HUES6 (cell line): ENCODE measurements at regions not wholly inside any gene's neighbourhood (a gene's known extent, or its start where the extent isn't known, plus 50 kb on each side); places are given as distances from the start of the nearest gene placed in this dataset.

Source experiments
- H3K27ac ChIP-seq: 2 replicates; pipeline ENCODE4 v1.7.0; 2013; ENCODE audit warnings: low read depth, mild to moderate bottlenecking, low read length, inconsistent platforms
- H3K27me3 ChIP-seq: 2 replicates; pipeline ENCODE4 v1.6.1; 2013; ENCODE audit warnings: low read length; ENCODE audit not compliant: control insufficient read depth, insufficient read depth
- H3K36me3 ChIP-seq: 2 replicates; pipeline ENCODE4 v1.6.1; 2013; ENCODE audit warnings: low read length; ENCODE audit not compliant: control insufficient read depth, insufficient read depth
- H3K4me1 ChIP-seq: 2 replicates; pipeline ENCODE4 v1.6.1; 2013; ENCODE audit warnings: low read length; ENCODE audit not compliant: control insufficient read depth, insufficient read depth
- H3K4me3 ChIP-seq: 2 replicates; pipeline ENCODE4 v1.5.1; 2013; ENCODE audit warnings: low read depth, low read length
- H3K9ac ChIP-seq: one replicate; pipeline ENCODE4 v1.6.1; 2013; ENCODE audit warnings: mild to moderate bottlenecking, low read length
- H3K9me3 ChIP-seq: 2 replicates; pipeline ENCODE4 v1.6.1; 2013; ENCODE audit warnings: low read depth, low read length; ENCODE audit not compliant: control insufficient read depth, insufficient read depth

GRCh38 chr10:30227481-30227880, 121.6 kb downstream of the MTPAP start:
- Histone ChIP-seq H3K4me1 (no peaks in the 10 kb centered on the region), H3K36me3 (no peaks in the 10 kb centered on the region), H3K4me3 (no peak overlapping the region), H3K9ac (no peak overlapping the region), H3K27ac (no peak overlapping the region), H3K9me3 (no peaks in the 10 kb centered on the region), H3K27me3 (no peaks in the 10 kb centered on the region)

DNA sequence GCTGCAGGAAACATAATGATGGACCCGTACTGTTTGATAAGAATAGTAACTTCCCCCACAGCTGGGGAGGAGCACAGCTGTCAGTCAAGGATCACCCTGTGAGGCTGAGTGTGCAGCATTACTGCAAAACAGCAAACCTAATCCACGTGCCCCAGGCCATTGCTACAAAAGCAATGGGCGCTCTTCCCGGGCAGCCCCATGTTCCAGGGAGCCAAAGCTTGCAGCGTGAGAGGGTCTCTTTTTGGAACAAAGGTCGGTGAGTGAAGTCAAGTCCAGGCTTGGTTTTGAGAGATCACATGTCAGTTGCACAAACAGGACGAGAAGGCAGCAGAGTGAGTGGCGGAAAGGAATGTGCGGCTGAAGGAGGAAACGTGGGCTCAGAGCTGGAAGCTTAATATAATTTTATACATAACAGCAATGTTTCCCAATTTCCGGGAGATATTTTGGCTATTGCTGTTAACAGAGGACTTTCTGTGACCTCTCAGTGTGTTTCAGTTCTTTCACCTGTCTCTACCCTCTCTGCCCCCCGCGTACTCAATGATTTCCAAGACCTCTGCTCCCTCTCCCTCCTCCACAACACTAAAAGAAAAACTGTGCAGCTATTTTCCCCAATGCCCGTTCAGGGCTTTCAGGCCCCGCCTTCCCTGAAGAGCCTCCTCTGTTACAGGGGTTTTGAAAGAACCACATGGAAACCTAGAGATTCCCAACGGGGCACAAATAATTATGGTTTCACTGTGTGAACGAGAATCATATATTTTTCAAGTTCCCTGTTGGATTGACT, 128.9 kb downstream of the MTPAP start:
- H3K4me1 ChIP-seq: no peaks in the 10 kb centered on the region
- H3K36me3 ChIP-seq: no peaks in the 10 kb centered on the region
- no peaks in the 10 kb centered on the region for H3K27me3 ChIP-seq
- no peak overlapping the region for H3K9ac ChIP-seq
- no peak overlapping the region for H3K4me3 ChIP-seq
- H3K27ac ChIP-seq: no peak overlapping the region
- H3K9me3 ChIP-seq: no peaks in the 10 kb centered on the region

- no peaks in the 10 kb centered on the region for H3K4me1 ChIP-seq
- no peaks in the 10 kb centered on the region for H3K36me3 ChIP-seq
- H3K27me3 ChIP-seq: no peaks in the 10 kb centered on the region
- H3K9ac ChIP-seq: no peak overlapping the region
- H3K4me3 ChIP-seq: no peak overlapping the region
- no peaks in the 10 kb centered on the region for H3K9me3 ChIP-seq
- H3K27ac ChIP-seq: no peak overlapping the region
These were observed 132.3 kb downstream of the MTPAP start for GRCh38 chr10:30216821-30217220.

DNA sequence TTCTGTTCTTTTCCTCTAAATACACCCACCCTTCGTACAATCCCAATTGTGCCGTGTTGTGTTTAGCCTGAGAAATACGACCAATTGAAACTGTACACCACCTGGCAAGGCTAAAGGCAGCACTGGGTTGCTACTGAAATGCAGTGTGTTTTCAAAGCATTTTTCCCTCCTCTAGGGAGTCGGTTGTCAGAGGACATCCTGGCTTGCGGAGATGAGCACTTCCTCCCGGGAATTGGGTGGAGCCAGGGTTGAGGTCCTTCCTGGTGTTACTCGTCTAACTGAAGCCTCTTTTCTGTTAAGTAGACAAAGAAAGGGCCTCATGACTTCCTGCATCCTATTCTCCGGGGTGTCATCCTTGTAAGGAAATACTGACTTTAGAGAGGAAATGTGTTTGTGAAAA, 133.5 kb downstream of the MTPAP start:
- Histone ChIP-seq H3K36me3 (no peaks in the 10 kb centered on the region), H3K9me3 (no peaks in the 10 kb centered on the region), H3K9ac (no peak overlapping the region), H3K27ac (no peak overlapping the region), H3K27me3 (no peaks in the 10 kb centered on the region), H3K4me3 (no peak overlapping the region), H3K4me1 (no peaks in the 10 kb centered on the region)

GRCh38 chr10:30215141-30215540, 133.9 kb downstream of the MTPAP start:
- Histone ChIP-seq H3K9ac (no peak overlapping the region), H3K9me3 (no peaks in the 10 kb centered on the region), H3K27ac (no peak overlapping the region), H3K4me1 (no peaks in the 10 kb centered on the region), H3K4me3 (no peak overlapping the region), H3K36me3 (no peaks in the 10 kb centered on the region), H3K27me3 (no peaks in the 10 kb centered on the region)

DNA sequence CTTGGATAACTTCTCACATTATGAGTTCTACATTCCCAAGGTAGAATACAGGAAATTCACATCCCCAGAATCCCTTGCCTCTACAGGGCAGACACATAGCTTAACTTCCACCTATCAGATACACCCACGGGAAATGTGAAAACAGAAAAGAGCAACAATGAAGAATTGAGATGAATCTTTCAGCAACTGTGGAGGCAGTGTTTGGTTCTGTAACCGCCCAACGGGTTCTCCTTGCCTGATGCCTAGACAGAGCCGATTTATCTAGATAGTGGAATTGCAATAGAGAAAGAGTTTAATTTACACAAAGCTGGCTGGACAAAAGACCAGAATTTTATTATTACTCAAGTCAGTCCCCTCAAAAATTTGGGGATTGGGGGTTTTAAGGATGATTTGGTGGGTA, 138.8 kb downstream of the MTPAP start:
- no peaks in the 10 kb centered on the region for H3K27me3 ChIP-seq
- H3K4me3 ChIP-seq: no peak overlapping the region
- no peaks in the 10 kb centered on the region for H3K36me3 ChIP-seq
- no peaks in the 10 kb centered on the region; the same call in 1 of the 2 replicates for H3K9me3 ChIP-seq
- peaks cover 4% of the 10 kb centered on the region; the same call in 1 of the 2 replicates for H3K4me1 ChIP-seq
- no peak overlapping the region for H3K9ac ChIP-seq
- no peak overlapping the region for H3K27ac ChIP-seq

GRCh38 chr10:30208330-30208729, 140.7 kb downstream of the MTPAP start:
- H3K27ac ChIP-seq: no peak overlapping the region
- no peaks in the 10 kb centered on the region for H3K36me3 ChIP-seq
- no peak overlapping the region for H3K9ac ChIP-seq
- no peaks in the 10 kb centered on the region for H3K27me3 ChIP-seq
- H3K4me3 ChIP-seq: no peak overlapping the region
- H3K4me1 ChIP-seq: peaks cover 4% of the 10 kb centered on the region; the same call in 1 of the 2 replicates
- H3K9me3 ChIP-seq: no peaks in the 10 kb centered on the region; the same call in 1 of the 2 replicates

- Histone ChIP-seq H3K4me1 (peaks cover 4% of the 10 kb centered on the region; the same call in 1 of the 2 replicates), H3K27ac (no peak overlapping the region), H3K27me3 (no peaks in the 10 kb centered on the region), H3K4me3 (no peak overlapping the region), H3K9me3 (no peaks in the 10 kb centered on the region; the same call in 1 of the 2 replicates), H3K9ac (no peak overlapping the region), H3K36me3 (no peaks in the 10 kb centered on the region)
These were observed 141.5 kb downstream of the MTPAP start for GRCh38 chr10:30207485-30208052.

- Histone ChIP-seq H3K27ac (no peak overlapping the region), H3K4me1 (no peaks in the 10 kb centered on the region), H3K4me3 (no peak overlapping the region), H3K36me3 (no peaks in the 10 kb centered on the region), H3K9me3 (no peaks in the 10 kb centered on the region), H3K9ac (no peak overlapping the region), H3K27me3 (no peaks in the 10 kb centered on the region)
These were observed 140.6 kb upstream of the JCAD start for GRCh38 chr10:30200017-30200415.

- no peaks in the 10 kb centered on the region for H3K27me3 ChIP-seq
- H3K4me3 ChIP-seq: no peak overlapping the region
- no peaks in the 10 kb centered on the region for H3K4me1 ChIP-seq
- H3K27ac ChIP-seq: no peak overlapping the region
- no peaks in the 10 kb centered on the region for H3K36me3 ChIP-seq
- H3K9me3 ChIP-seq: no peaks in the 10 kb centered on the region
- H3K9ac ChIP-seq: no peak overlapping the region
These were observed 140.1 kb upstream of the JCAD start for GRCh38 chr10:30199376-30200016.

DNA sequence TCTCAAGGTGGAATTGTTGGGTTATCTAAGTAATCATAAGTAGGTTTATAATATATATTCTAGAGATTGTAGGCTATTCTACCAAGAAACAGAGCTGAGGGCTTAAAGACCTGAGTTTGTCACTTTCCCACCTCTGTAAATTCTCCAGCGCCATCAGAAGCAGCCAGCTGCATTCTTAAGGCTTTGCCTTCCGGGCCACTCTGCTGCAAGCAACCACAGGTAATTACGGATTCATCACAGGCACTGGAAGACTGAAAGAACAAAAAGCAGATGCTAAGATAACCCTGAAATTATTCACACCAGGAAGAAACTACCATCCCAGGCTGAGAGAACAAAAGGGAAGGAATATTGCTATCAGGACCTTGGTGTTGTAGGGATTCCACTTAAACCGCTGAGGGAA, 137.8 kb upstream of the JCAD start:
- Histone ChIP-seq H3K36me3 (no peaks in the 10 kb centered on the region), H3K4me1 (no peaks in the 10 kb centered on the region), H3K4me3 (no peak overlapping the region), H3K27ac (no peak overlapping the region), H3K9ac (no peak overlapping the region), H3K27me3 (no peaks in the 10 kb centered on the region), H3K9me3 (0 out of 2 replicates have a peak, but pooled peaks cover 9% of the 10 kb centered on the region)
